CD4-positive, alpha-beta T cell treated with Interleukin-17A for 4 hours (primary cell): ENCODE measurements at regions not wholly inside any gene's neighbourhood (a gene's known extent, or its start where the extent isn't known, plus 50 kb on each side); places are given as distances from the start of the nearest gene placed in this dataset.
"Not testable (repeated sequence)": the region's sequence is repeated elsewhere in the genome, so short reads cannot be mapped to it uniquely, and the experiment has no call there.

Experiments used
- DNase-seq: peaks from one replicate; pipeline ENCODE4 v3.0.0-alpha.2; 2020; ENCODE audit warnings: mixed read lengths

- no peak for DNase-seq
Measured at GRCh38 chr5:74499256-74500050, 141.1 kb downstream of the ENC1 start.

GRCh38 chr5:74497706-74498105 is 142.8 kb downstream of the ENC1 start:
- DNase-seq = no peak

- no peak for DNase-seq
Measured at GRCh38 chr5:74493411-74493810, 147.1 kb downstream of the ENC1 start.

- DNase-seq = no peak
Measured at GRCh38 chr5:74492230-74492629, 148.3 kb downstream of the ENC1 start.

GRCh38 chr5:74491586-74491985 is 148.9 kb downstream of the ENC1 start:
- DNase-seq = no peak

- no peak for DNase-seq
Measured at GRCh38 chr5:74490814-74491213, 149.7 kb downstream of the ENC1 start.

- DNase-seq = no peak
Measured at GRCh38 chr5:74482990-74483389, 157.5 kb downstream of the ENC1 start.

GRCh38 chr5:74482523-74482922 is 158.0 kb downstream of the ENC1 start:
- DNase-seq = no peak

GRCh38 chr5:74481357-74481756 is 159.2 kb downstream of the ENC1 start:
- DNase-seq = not testable (repeated sequence)

- no peak for DNase-seq
Measured at GRCh38 chr5:74480201-74480600, 160.3 kb downstream of the ENC1 start.

- DNase-seq = no peak
Measured at GRCh38 chr5:74478328-74478727, 162.2 kb downstream of the ENC1 start.

GRCh38 chr5:74477761-74478160 is 162.8 kb downstream of the ENC1 start:
- no peak for DNase-seq

GRCh38 chr5:74476819-74477453 is 163.6 kb downstream of the ENC1 start:
- no peak for DNase-seq

GRCh38 chr5:74476046-74476818 is 164.3 kb downstream of the ENC1 start:
- DNase-seq = no peak

GRCh38 chr5:74471875-74472274 is 168.7 kb downstream of the ENC1 start:
- no peak for DNase-seq

- no peak for DNase-seq
Measured at GRCh38 chr5:74469234-74469994, 171.1 kb downstream of the ENC1 start.

- DNase-seq = no peak
Measured at GRCh38 chr5:74468421-74468820, 172.1 kb downstream of the ENC1 start.

GRCh38 chr5:74465724-74466123 is 174.8 kb downstream of the ENC1 start:
- no peak for DNase-seq

GRCh38 chr5:74464512-74465209 is 175.9 kb downstream of the ENC1 start:
- no peak for DNase-seq

GRCh38 chr5:74462356-74462755 is 178.2 kb downstream of the ENC1 start:
- no peak for DNase-seq

- no peak for DNase-seq
Measured at GRCh38 chr5:74461251-74461650, 179.3 kb downstream of the ENC1 start.

GRCh38 chr5:74460694-74461093 is 179.8 kb downstream of the ENC1 start:
- DNase-seq = no peak
